GM12892 (cell line): ENCODE measurements at regions not wholly inside any gene's neighbourhood (a gene's known extent, or its start where the extent isn't known, plus 50 kb on each side); places are given as distances from the start of the nearest gene placed in this dataset.

Experiments
- POLR2A ChIP-seq: IDR thresholded peaks from 2 replicates; pipeline ENCODE4 v1.6.1; 2011; ENCODE audit warnings: low read depth, low read length, control low read depth
- POLR2AphosphoS5 ChIP-seq: IDR thresholded peaks from 2 replicates; pipeline ENCODE4 v1.6.1; 2011; ENCODE audit warnings: low read depth, low read length, control low read depth
- TAF1 ChIP-seq: IDR thresholded peaks from 2 replicates; pipeline ENCODE4 v1.6.1; 2011; ENCODE audit warnings: low read depth, mild to moderate bottlenecking, control low read depth, low read length, borderline replicate concordance

DNA sequence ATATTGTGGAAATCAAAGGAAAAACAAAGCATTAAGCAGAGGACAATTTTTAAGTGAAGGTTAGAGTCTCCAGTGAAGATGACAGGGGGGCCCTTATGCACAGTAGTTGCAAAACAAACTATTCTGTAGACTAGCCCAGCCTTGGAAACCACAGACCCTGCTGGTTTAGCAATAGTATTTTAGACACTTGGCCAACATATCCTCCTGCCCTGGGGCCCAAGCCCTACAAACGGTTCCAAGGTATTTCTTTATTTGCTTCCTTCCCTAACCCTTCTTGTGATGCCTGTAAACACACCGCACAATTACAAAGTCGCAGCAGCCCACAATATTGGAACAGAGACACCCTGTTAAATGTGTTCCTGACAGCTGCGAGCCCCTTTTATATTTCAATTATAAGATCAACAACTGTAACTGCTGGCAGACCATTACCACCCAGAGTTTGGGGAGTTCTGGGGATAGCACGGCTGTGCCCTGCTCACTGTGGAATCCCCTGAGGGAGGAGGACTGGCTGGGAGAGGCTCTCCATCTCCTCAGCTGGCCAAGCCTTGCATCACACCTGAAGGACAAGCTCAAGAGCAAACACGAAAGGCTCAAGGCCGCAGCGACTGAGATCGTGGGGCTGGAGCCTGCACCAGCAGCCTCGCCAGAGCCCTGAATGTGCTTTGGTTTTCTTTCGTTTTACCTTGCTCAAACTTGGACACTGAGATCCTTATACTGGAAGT is 282.2 kb upstream of the ATP5MC3 start:
- TF ChIP-seq POLR2A = no peak
- no peak for TF ChIP-seq POLR2AphosphoS5
- TF ChIP-seq TAF1 = no peak
